GM12864 (cell line): ENCODE measurements at regions not wholly inside any gene's neighbourhood (a gene's known extent, or its start where the extent isn't known, plus 50 kb on each side); places are given as distances from the start of the nearest gene placed in this dataset.

Experiments used
- DNase-seq: peaks from one replicate; pipeline ENCODE4 v3.0.0-alpha.2; 2011; ENCODE audit warnings: low read depth
- H3K4me3 ChIP-seq: 2 replicates; pipeline ENCODE4 v1.5.1; 2011; ENCODE audit warnings: mild to moderate bottlenecking, low read depth, low read length, control low read depth
- CTCF ChIP-seq: IDR thresholded peaks from 2 replicates; pipeline ENCODE4 v1.5.1; 2011; ENCODE audit warnings: low read depth, mild to moderate bottlenecking, moderate library complexity, low read length, control low read depth, inconsistent platforms; ENCODE audit errors: missing control alignments

DNA sequence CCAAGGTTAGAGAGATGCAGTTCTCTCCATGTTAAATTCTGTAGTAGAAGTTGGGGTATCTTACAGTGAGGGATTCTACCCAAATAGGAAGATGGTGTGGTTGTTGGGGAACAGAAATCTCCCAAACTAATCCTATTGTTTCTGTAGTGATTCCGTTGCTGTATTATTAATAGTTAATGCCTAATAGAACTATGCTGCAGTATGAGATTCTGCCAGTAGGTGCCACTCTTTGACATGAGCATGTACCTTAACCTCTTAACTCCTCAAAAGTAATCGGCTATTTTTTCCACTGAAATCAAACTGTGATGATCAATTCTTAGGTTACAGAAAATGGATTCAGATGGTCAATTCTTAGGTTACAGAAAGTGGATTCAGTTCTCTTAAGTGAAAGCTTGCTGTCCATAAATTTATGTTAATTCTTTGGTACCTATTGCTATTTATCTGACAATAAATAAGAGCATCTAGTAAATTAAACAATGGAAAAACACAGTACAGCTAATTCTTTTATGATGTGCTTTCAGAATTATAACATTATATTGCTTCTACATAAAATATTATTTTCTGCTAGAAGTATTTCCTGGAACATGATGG, 97.9 kb upstream of the DLX2 start:
- no peak overlapping the region for H3K4me3 ChIP-seq
- no peak for DNase-seq

DNA sequence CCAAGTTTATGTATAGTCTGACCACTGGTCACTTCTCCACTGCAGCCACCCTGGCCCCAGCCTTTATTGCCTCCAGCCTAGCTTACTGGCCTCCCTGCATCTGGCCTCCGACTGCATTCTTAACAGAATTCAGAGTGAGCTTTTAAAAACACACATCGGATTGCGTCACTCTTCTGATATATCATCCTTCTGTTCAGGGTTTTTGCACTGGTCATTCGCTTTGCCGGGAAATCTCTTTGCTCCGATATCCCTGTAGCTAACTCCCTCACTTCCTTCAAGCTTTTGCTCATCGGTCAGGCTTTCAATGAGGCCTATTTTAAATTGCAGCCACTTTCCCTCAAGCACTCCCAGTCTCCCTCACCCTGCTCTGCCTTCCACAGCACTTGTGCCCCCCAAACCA, 101.6 kb upstream of the DLX2 start:
- no peak overlapping the region for H3K4me3 ChIP-seq
- no peak for TF ChIP-seq CTCF
- no peak for DNase-seq

More for the DNA sequence above, 97.9 kb upstream of the DLX2 start:
- TF ChIP-seq CTCF = peak; percentile 43

GRCh38 chr2:172204762-172205161, 102.1 kb upstream of the DLX2 start:
- DNase-seq = no peak
- H3K4me3 ChIP-seq = no peak overlapping the region
- TF ChIP-seq CTCF = no peak

DNA sequence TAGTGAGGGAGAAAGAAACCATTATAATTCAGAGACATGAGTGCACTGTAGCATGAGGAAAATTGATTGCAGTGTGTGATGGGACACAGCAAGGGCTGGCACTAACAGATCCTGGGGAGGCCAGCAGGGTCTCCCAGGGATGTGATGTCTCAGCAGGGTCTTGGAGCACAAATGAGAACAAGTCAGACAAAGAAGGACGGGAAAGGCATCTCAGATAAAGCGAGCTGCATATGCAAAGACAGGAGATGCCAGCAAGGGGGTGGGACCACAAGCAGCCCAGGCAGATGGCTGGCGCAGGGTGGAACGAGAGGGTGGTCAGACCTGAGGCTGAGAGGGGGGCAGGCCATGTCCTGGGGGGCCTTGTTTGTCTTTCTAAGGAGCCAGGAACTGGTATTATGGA, 102.6 kb upstream of the DLX2 start:
- no peak overlapping the region for H3K4me3 ChIP-seq
- DNase-seq = no peak
- no peak for TF ChIP-seq CTCF

DNA sequence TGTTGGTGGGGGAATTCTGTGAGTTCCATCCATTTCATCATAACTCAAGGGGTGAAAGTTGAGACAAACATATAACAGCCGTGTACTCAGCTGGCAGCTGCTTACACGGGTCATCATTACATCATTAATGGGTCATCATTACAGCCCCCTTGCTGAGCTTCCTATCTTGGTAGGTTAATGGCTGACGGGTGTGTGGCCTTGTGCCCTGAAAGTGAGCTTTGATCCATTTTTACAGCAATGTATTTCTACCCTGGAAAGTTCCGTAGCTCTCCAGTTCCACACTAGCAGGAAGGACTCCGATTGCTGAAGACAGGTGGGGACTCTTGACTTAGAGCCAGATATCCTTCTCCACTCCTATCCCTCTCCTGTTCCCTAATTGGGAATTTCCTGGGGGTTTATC, 105.2 kb upstream of the DLX2 start:
- no peak for DNase-seq
- no peak for TF ChIP-seq CTCF

DNA sequence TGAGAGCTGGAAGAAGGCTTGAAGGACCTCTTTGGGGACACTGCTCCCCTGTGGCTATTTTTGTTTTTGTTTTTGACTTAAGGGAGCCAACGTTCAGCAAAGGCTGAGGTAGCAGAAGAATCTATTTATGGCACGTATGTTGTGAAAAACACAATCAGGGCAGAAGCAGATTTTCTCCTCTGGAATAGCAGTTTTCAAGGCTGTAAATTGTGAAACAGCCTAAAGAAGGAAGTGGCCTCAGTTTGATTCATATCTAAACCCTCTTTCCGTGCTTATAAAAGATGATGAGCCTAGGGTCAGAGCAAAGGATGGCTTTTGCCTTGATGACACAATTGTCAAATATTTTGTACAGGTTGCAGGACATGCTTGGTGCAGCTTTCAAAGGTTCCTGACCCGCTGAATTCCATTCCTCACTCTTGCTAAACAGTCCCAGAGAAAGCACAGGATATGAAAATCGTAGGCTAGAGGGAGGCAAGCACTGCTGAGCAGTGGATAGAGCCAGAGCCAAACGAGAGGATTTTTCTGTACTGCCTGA, 106.2 kb upstream of the DLX2 start:
- no peak overlapping the region for H3K4me3 ChIP-seq
- no peak for DNase-seq
- TF ChIP-seq CTCF = no peak

More for the DNA sequence above, 105.2 kb upstream of the DLX2 start:
- H3K4me3 ChIP-seq = no peak overlapping the region

DNA sequence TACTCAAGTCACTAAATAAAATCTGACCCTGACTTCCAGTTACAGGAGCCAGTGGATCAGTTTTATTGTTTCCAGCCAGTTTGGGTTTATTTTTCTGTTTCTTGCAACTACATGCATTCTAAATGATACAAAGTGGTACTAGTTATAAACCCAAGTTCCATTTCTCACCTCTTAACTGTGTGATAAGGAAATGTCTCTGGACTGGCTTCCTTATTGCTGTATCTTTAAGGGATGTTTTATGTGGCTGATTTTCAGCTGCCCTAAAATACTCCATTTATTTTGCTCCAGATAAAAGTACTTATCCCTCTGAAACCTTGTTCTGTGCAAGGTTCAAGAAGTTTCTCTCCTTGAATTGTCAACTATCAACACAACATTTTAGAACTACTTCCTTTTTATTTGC, 107.9 kb upstream of the DLX2 start:
- no peak for DNase-seq
- TF ChIP-seq CTCF = no peak
- H3K4me3 ChIP-seq = no peak overlapping the region
